HTR-8/SVneo (cell line): ENCODE measurements at regions not wholly inside any gene's neighbourhood (a gene's known extent, or its start where the extent isn't known, plus 50 kb on each side); places are given as distances from the start of the nearest gene placed in this dataset.
A peak's percentile ranks its signal among the peaks of the same experiment; 100 is the strongest.

Experiments
- DNase-seq: peaks from one replicate; pipeline ENCODE4 v3.0.0; 2011; ENCODE audit warnings: low spot score, mixed read lengths; ENCODE audit not compliant: insufficient read length
- FAIRE-seq: peaks from 2 replicates; lab custom pipeline; 2011; peaks lifted over from hg19 to GRCh38; lab: Jason Lieb, UNC

- FAIRE-seq (no peak), DNase-seq (no peak)
These were observed 404.6 kb downstream of the SOX9 start for GRCh38 chr17:72525225-72526015.

- FAIRE-seq (no peak), DNase-seq (no peak)
These were observed 405.9 kb downstream of the SOX9 start for GRCh38 chr17:72526769-72527168.

DNA sequence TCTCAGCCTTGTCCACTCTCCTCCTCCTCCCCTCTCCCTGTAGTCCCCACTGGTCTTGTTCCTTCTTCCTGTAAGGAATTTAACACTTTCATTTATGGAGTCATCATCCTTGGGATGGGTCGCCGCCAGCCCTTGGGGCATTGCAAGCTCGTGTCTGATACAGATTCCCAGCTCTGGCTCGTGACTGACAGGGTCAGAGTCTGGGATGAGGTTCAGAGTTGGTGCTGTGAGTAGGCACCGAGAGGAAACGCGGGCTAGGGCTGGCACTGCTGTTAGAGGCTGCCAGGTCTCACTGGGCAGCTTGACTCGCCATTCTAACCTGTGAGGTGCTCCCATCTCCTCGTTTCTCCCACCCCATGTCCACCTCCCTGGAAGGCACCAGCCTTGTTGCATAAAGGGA is 407.0 kb downstream of the SOX9 start:
- FAIRE-seq (no peak), DNase-seq (no peak)

DNA sequence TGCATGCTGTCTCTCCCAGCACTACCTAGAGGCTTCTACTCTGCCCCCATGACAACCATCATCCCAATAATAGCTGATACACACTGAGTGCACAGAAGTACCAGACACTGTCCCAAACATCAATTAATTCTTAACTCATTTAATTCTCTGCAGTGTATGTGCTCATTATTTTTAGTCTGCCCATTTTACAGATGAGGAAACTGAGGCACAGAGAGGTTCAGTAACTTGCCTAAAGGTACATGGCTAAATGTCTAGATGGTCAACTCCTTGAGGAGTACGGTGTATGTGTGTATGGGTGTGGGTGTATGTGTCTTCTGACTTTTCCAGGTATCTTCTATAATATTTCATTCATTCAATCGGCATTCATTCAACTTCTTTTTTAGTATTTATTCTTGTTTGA is 407.9 kb downstream of the SOX9 start:
- no peak for DNase-seq
- FAIRE-seq, result no peak

GRCh38 chr17:72529386-72529785 is 408.6 kb downstream of the SOX9 start:
- DNase-seq, result no peak
- FAIRE-seq, result no peak

DNA sequence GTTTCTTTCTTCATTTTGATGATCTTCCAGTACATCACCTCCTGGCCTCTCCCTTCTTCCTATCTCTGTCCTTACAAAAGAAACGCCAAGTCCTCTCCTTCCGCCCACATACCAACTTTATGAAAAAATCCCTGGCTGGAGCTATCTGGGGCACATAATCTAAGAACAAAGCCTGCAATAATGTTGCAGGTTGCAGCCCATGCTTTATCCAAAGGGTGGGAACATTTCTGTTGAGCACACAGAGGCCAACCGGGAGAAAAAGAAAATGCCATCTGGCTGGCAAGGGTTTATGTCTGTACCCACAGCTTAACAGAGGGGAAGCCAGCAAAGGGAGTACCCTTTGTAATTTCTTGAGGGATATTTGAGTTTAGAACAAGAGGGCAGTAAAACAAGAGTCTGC is 409.6 kb downstream of the SOX9 start:
- no peak for DNase-seq
- no peak for FAIRE-seq

GRCh38 chr17:72531729-72532128 is 410.9 kb downstream of the SOX9 start:
- DNase-seq, result no peak
- no peak for FAIRE-seq

DNA sequence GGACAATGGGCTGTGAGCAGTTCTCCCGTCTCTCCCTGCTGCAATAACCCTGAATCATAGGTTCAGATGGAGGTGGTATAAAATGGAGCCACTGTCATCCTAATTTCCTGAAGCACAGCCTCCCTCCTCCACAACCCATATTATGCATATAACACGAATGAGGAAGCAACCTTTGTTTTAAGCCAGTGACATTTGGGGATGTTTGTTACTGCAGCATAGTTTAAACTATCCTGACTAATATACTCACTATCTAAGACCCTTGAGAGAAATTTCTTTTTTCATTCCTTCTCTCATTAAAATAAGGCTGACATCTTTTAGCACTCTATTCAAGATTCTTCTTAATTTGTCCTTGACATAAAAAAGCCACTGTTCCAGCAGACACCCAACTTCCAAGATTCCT is 413.4 kb downstream of the SOX9 start:
- FAIRE-seq, result no peak

GRCh38 chr17:72534776-72535175 is 414.0 kb downstream of the SOX9 start:
- FAIRE-seq, result no peak

More for the DNA sequence above, 413.4 kb downstream of the SOX9 start:
- no peak for DNase-seq

DNA sequence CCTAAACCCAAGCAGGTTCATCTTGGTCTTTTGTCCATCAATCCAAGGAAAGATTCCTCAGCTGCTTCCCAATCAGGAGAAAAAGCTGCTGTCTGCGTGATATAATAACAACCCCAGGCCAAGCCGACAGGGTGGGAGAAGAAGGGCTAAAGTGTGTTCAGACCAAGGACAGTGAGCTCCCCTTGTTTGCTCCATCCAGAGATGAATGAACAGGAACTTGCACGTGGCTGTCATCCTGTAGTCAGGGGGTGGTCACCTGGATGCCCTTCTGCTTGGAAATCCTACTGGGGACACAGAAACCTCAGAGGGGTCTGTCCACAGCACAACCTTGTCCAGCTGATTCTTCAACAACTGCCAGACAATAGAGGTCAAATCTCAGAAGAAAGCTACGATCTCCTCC is 414.5 kb downstream of the SOX9 start:
- FAIRE-seq (no peak), DNase-seq (no peak)

More at GRCh38 chr17:72534776-72535175, 414.0 kb downstream of the SOX9 start:
- DNase-seq, result no peak

- DNase-seq, result no peak
- no peak for FAIRE-seq
These were observed 415.0 kb downstream of the SOX9 start for GRCh38 chr17:72535779-72536178.

- no peak for FAIRE-seq
- DNase-seq, result no peak
These were observed 416.0 kb downstream of the SOX9 start for GRCh38 chr17:72536788-72537187.

DNA sequence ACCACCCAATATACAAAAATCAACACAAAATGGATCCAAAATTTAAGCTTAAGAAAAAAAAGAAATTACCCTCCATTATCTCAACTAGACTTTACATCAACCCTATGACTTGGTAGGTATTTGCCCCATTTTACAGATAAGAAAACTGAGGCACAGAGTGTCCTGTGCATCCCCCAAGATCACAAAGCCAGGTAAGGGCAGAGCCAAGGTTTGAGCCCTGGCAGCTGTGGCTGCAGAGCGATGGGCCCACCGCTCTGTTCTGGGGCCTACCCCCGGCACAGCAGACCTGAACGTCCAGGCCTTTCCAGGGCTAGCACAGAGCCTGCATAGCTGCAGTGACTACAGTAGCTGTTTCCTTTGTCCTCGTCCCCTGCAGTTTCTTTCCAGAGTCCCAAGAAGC is 417.6 kb downstream of the SOX9 start:
- FAIRE-seq (no peak), DNase-seq (no peak)

DNA sequence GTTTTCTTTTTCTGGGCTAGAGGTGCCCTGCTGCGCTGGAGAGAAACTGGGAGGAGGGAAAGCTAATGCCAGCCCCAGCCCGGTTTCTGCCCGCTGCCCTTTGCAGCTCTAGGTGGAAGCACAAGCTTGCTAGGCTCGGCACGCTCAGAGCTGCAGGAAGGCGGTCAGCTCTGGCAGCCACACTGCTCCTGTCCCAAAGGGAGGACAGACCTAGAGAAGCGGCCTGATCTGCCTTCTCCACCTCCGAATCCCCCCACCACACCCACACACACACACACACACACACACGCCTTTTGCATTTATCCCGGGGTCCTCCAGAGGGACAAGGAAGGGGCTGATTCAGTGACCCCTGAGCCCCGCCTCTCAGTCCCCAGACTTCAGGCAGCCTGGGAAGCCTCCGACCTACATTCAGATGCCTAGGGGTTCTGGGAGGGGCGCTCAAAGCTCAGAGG is 418.1 kb downstream of the SOX9 start:
- no peak for DNase-seq
- no peak for FAIRE-seq

DNA sequence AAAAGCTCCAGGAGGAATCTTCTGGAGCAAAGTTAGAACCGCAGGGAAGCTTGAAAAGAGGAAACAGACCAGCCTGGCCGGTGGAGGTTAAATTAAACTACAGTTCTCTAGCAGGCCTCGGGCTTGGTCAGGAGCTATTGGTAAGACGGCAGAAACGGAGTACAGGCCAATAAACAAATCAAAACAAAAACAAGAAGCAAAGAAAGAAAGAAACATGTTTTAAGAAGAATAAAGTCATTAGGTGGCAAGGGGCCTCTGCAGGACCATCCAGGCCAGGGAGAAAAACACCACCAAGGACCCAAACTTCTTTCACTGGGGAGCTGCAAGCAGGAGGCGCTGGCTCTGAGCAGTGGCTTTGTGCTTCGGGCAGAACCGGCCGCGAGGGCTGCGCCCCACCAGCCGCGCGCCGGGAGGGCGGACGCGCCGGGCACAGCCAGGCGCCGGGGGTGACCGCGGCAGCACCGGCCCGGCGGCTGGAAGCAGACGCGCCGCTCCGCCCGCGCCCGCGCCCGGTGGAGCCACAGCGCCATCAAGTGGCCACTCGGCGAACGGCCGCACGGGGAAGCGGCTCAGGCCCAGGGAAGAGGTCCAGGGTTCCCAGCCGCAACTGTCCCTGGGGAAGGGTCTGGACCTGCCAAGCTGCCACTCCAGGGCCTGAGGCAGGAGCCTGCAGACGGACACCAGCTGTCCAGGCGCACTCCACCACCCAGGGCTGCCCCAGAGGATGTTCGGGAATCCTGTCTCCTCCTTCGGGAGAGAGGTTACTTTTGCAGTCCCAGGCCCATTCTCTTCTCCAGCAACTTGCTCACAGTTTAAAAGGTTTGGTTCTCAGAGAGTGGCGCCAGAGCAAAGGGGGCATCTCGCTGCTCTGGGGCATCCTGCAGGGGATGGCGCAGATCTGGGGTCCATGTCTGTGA is 419.4 kb downstream of the SOX9 start:
- peak; percentile 98 for FAIRE-seq
- DNase-seq, result peak; percentile 87

DNA sequence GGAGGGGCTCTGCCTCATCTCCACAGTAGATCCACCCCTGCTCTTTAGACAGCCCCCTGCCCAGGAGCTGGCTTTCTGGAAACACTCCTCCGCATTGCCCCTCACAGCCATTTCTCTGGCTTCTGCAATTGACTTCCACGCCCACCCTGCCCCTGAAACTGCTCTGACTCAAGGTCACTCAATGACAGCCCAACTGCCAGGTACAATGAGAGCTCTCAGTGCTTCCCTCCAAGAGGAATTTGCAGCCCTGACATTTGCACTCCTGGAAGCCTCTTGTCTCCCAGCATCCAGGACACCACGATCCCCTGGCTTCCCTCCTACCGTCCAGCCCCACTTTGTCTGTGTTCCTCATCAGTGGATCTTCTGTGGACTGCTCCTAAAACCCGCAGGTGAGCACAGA is 421.5 kb downstream of the SOX9 start:
- FAIRE-seq (peak; percentile 28), DNase-seq (no peak)

- DNase-seq (no peak), FAIRE-seq (no peak)
These were observed 424.9 kb downstream of the SOX9 start for GRCh38 chr17:72545766-72546165.

DNA sequence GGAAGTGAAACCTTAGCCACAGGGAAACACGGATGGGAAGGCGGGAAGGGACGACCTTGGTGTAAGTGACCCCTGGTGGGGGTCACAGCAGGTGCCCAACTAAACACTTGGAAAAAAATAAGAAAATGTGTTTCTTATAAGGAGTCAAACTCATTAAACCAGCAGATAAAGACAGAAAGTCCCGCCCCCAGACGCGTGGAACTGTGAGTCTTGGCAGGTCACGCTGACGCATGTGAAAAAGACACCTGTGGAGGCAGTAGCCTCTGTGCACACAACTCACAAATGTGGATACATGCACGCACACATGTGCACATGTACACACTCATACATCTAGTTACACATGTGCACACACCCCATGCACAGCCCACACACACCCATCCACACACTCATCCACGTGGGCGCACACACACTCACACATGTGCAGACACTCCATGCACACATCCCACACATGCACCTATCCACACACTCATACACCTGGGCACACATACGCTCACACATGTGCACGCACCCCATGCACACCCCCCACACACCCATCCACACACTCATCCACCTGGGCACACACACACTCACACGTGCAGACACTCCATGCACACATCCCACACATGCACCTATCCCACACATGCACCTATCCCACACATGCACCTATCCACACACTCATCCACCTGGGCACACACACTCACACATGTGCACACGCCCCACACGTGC is 432.4 kb downstream of the SOX9 start:
- no peak for DNase-seq
- peak; percentile 95 for FAIRE-seq

DNA sequence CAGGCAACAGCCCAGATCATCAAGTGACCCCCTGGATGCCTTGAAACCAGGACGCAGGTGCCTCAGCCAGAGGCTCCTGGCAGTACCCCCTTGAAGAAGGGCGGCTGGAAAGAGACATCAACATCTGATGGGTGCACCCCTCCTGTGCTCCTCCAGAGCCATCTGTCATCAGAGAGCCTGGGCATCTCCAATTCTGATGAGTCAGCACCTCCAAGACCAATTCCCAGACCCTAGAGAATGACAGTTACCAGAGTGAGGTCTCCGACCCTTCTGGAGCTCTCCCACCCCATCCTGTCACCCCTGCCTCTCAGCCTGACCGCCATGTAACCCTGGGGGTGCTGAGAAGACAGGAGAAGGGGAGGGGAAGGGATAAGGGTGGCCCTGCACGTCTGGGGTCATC is 433.7 kb downstream of the SOX9 start:
- DNase-seq, result no peak
- peak; percentile 26 for FAIRE-seq

GRCh38 chr17:72555052-72555451 is 434.2 kb downstream of the SOX9 start:
- FAIRE-seq, result no peak
- DNase-seq, result no peak
